ENCODE measurements at regions not wholly inside any gene's neighbourhood (a gene's known extent, or its start where the extent isn't known, plus 50 kb on each side); places are given as distances from the start of the nearest gene placed in this dataset.

DNA sequence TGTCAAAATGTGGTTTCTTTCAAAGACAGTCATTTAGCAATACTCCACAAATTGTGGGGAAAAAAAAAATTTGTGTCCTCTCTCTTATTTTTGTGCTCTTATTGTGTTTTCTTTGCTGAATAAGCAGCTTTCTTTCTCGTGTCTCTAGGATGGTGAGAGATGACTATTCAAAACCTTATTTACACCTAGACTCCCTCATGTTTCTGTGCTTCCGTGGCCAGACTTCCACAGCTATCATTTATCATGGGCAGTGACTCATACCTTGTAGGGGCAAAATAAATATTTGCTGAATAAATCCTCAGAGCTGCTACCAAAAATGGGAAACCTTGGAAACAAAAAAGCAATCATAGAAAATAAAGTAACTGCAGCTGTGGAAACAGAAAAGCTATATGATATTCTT lies 204.9 kb upstream of the MIR17HG start:
- Histone ChIP-seq H3K4me3 (ENCODE audit: low read length) (no peak overlapping the region), H3K36me3 (ENCODE audit: insufficient read depth, low read depth, low read length) (no peaks in the 10 kb centered on the region), H3K9me3 (ENCODE audit: insufficient read depth, low read depth, low read length) (no peaks in the 10 kb centered on the region), H3K27ac (ENCODE audit: low read length) (no peak overlapping the region), H3K4me1 (ENCODE audit: insufficient read depth, low read length) (peaks cover 10% of the 10 kb centered on the region; the same call in 1 of the 2 replicates), H3K9ac (ENCODE audit: low read depth, low read length) (no peak overlapping the region), H3K27me3 (ENCODE audit: insufficient read depth, low read length) (no peaks in the 10 kb centered on the region)

DNA sequence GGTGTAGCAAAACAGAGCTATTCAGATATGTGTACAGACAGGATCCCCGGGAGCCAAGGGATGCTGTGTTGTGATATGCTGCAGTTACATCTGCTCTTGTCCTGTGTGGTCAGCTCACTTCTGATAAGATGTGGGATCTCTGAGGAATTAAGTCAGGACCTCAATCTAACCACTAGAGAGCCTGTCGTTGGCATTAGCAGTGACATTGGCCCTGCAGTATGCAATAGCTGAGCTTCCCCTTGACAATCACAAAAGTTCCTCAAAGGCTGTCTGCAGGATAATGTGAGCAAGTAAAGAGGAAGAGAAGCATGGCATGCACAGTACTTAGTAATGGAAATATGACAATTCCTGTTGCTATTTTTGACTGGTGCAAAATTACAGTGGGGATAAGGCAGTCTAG lies 203.4 kb upstream of the MIR17HG start:
- no peak overlapping the region for H3K27ac ChIP-seq (ENCODE audit: low read length)
- H3K4me1 ChIP-seq (ENCODE audit: insufficient read depth, low read length), result no peaks in the 10 kb centered on the region; the same call in 1 of the 2 replicates

DNA sequence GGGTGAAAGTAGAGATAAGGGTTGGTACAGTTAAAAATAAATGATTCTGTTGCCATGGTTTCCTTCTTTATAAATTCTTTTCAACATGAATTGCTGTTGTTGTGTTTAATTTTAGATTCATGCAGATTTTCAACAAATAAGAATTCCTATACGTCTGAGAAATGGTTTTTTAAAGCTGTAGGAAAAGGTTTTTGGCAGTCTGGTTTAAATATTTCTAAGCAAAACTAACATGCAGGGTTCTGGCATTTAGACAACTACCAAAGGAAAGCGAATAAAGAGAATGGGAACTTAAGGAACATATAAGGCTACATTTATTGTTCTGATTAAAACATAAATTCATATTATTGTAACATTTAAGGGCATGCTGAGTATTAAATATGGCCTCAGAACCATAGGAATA lies 203.0 kb upstream of the MIR17HG start:
- Histone ChIP-seq H3K4me1 (ENCODE audit: insufficient read depth, low read length) (no peaks in the 10 kb centered on the region), H3K27me3 (ENCODE audit: insufficient read depth, low read length) (no peaks in the 10 kb centered on the region), H3K9me3 (ENCODE audit: insufficient read depth, low read depth, low read length) (no peaks in the 10 kb centered on the region), H3K9ac (ENCODE audit: low read depth, low read length) (no peak overlapping the region), H3K27ac (ENCODE audit: low read length) (no peak overlapping the region), H3K4me3 (ENCODE audit: low read length) (no peak overlapping the region), H3K36me3 (ENCODE audit: insufficient read depth, low read depth, low read length) (no peaks in the 10 kb centered on the region)

More for the DNA sequence above, 203.4 kb upstream of the MIR17HG start:
- H3K9ac ChIP-seq (ENCODE audit: low read depth, low read length), result no peak overlapping the region
- no peak overlapping the region for H3K4me3 ChIP-seq (ENCODE audit: low read length)
- H3K27me3 ChIP-seq (ENCODE audit: insufficient read depth, low read length), result no peaks in the 10 kb centered on the region
- H3K36me3 ChIP-seq (ENCODE audit: insufficient read depth, low read depth, low read length), result no peaks in the 10 kb centered on the region
- no peaks in the 10 kb centered on the region for H3K9me3 ChIP-seq (ENCODE audit: insufficient read depth, low read depth, low read length)

DNA sequence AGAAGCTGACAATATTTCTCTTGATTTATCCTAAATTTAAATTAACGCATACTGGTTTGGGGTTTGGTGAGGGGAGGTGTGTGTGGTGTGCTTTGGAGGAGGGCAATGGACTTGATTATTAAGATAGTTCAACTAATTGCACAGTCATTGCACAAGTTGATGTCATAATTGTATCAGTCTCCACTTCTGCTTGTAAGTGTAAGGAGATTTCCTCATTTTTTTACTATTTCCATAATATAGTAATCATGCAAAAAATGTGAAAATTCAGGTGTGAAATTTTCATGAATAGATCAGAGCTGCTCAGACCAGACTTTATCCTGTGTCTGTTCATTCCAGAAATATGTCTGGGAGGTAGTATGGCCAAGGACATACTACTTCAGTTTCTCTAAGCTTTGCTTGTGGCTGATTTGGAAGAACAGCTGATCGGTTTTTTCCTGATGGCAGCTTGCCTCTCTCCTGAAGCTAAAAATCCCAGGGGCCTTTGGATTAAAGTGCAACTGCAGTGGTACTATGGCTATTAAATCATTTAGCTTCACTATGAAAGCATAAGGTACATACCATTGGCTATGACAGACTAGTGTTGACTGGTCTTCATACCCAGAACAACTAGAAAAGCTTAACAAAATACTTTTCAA lies 201.8 kb upstream of the MIR17HG start:
- Histone ChIP-seq H3K4me3 (ENCODE audit: low read length) (no peak overlapping the region), H3K36me3 (ENCODE audit: insufficient read depth, low read depth, low read length) (no peaks in the 10 kb centered on the region), H3K9ac (ENCODE audit: low read depth, low read length) (no peak overlapping the region), H3K27me3 (ENCODE audit: insufficient read depth, low read length) (no peaks in the 10 kb centered on the region), H3K27ac (ENCODE audit: low read length) (no peak overlapping the region), H3K9me3 (ENCODE audit: insufficient read depth, low read depth, low read length) (no peaks in the 10 kb centered on the region), H3K4me1 (ENCODE audit: insufficient read depth, low read length) (no peaks in the 10 kb centered on the region)

DNA sequence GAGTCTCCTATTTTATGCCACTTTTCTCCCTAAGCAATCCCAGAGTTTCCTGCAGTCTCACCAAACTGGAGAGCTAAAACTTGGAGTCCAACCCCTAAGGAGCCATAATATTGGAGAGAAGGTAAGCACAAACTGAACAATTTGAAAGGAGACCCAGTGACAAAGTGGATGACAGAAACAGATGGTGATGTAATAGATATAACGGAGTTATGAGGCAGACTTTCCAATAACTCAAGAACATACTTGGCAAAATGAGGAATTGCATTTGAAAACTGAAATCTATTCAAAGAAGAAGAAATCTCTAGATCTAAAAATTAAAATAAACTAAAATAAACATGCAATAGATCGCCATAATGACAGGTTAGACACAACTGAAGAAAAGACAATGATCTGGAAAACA lies 200.9 kb upstream of the MIR17HG start:
- no peaks in the 10 kb centered on the region for H3K9me3 ChIP-seq (ENCODE audit: insufficient read depth, low read depth, low read length)
- H3K27ac ChIP-seq (ENCODE audit: low read length), result no peak overlapping the region
- H3K9ac ChIP-seq (ENCODE audit: low read depth, low read length), result no peak overlapping the region
- H3K4me1 ChIP-seq (ENCODE audit: insufficient read depth, low read length), result no peaks in the 10 kb centered on the region
- H3K36me3 ChIP-seq (ENCODE audit: insufficient read depth, low read depth, low read length), result no peaks in the 10 kb centered on the region
- H3K27me3 ChIP-seq (ENCODE audit: insufficient read depth, low read length), result no peaks in the 10 kb centered on the region
- no peak overlapping the region for H3K4me3 ChIP-seq (ENCODE audit: low read length)

DNA sequence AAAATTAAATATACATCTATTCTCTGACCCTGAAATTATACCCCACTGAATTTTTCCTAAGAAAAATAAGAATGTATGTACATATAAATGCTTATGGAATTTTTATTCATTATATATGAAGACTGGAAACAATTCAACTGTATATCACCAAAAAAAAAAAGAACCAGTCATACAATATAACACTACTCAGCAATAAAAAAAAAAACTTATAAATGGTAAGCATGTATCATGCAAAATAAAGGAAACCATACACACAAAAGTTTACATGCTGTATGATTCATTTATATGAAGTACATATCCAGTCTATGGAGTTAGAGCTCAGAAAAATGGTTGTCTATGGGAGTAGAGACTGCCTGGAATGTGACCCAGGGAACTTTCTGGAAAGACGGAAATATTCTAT lies 199.4 kb upstream of the MIR17HG start:
- H3K4me3 ChIP-seq (ENCODE audit: low read length), result no peak overlapping the region
- H3K4me1 ChIP-seq (ENCODE audit: insufficient read depth, low read length), result no peaks in the 10 kb centered on the region
- no peaks in the 10 kb centered on the region for H3K27me3 ChIP-seq (ENCODE audit: insufficient read depth, low read length)
- no peaks in the 10 kb centered on the region for H3K36me3 ChIP-seq (ENCODE audit: insufficient read depth, low read depth, low read length)
- H3K9me3 ChIP-seq (ENCODE audit: insufficient read depth, low read depth, low read length), result no peaks in the 10 kb centered on the region
- H3K27ac ChIP-seq (ENCODE audit: low read length), result no peak overlapping the region
- no peak overlapping the region for H3K9ac ChIP-seq (ENCODE audit: low read depth, low read length)

DNA sequence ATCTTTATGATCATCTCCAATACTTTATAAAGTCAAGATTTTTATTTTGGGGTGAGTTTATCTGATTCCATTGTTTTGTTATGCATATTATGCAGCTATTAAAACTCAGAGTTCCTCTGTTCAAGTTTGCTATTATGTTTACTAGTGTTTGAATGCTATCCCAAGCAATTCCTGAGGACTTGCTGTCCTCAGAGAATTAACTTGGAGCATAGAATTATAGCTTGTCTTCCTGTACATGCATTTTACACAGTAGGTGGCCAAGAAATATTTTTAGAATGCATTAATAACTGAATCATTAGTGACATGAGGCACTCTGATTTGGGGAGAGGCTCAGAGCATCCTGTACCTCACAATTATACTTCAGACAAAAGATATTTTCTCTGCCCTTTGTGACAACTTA lies 195.6 kb upstream of the MIR17HG start:
- Histone ChIP-seq H3K4me1 (ENCODE audit: insufficient read depth, low read length) (peaks cover 16% of the 10 kb centered on the region), H3K27me3 (ENCODE audit: insufficient read depth, low read length) (no peaks in the 10 kb centered on the region), H3K4me3 (ENCODE audit: low read length) (no peak overlapping the region), H3K9me3 (ENCODE audit: insufficient read depth, low read depth, low read length) (no peaks in the 10 kb centered on the region), H3K9ac (ENCODE audit: low read depth, low read length) (no peak overlapping the region), H3K27ac (ENCODE audit: low read length) (no peak overlapping the region), H3K36me3 (ENCODE audit: insufficient read depth, low read depth, low read length) (no peaks in the 10 kb centered on the region)

DNA sequence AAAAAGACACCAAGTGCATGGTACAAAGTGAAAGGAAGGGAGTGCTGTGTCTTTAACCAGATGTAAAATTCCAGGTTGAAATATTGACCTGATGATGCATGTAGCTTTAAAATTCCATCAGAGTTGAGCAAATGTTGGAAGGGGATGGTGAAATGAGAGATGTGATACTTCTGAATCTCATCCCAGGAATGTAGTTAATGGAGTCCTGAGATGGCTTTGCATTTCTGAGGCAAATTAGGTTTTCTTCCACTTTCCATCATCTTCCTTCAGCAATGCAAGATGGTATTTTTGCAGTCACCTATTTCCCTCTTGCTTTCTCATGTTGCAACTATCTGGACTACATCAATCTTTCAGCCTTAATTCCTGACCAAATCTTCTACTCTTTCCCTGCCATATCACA lies 194.1 kb upstream of the MIR17HG start:
- Histone ChIP-seq H3K4me1 (ENCODE audit: insufficient read depth, low read length) (peaks cover 16% of the 10 kb centered on the region), H3K27ac (ENCODE audit: low read length) (no peak overlapping the region), H3K27me3 (ENCODE audit: insufficient read depth, low read length) (no peaks in the 10 kb centered on the region), H3K4me3 (ENCODE audit: low read length) (no peak overlapping the region), H3K9me3 (ENCODE audit: insufficient read depth, low read depth, low read length) (no peaks in the 10 kb centered on the region), H3K9ac (ENCODE audit: low read depth, low read length) (no peak overlapping the region), H3K36me3 (ENCODE audit: insufficient read depth, low read depth, low read length) (no peaks in the 10 kb centered on the region)

DNA sequence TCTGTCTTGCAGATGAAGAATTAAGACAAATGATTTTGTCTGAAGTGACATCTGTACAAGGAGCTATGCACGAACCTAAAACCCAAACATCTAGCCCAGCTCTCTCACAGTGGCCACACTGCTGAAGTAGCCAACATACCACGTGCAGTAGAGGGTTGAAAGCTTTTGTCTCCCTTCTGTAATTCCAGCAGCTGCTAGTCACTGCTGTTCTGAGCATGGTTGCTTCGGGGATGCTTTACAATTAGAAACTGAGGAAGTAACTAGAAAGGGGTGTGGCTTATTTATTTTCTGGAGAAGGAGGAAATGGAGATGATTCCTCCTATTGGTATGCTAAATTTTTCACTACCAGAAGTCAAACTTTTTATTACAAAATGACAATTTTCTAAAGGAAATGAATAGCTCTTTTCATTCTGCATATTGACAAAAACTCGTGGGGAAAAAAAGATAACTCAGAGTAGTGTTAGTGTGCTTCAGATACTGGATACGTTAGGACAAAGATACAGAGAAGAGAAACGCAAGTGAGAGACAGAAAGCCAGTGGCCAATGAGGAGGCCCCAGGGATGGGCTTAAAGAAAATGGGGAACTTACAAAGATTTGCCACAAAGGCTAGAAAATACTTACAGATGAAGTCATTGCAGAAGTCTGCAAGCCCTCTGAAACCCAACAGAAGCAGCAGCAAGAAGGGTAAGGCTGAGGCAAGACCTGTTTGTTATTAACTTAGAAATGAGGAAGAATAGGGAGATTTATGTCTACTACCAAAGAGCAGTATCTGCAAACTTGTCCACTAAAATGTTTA lies 192.7 kb upstream of the MIR17HG start:
- no peak overlapping the region for H3K27ac ChIP-seq (ENCODE audit: low read length)
- H3K4me1 ChIP-seq (ENCODE audit: insufficient read depth, low read length), result peaks cover 16% of the 10 kb centered on the region
- H3K9me3 ChIP-seq (ENCODE audit: insufficient read depth, low read depth, low read length), result no peaks in the 10 kb centered on the region
- no peak overlapping the region for H3K4me3 ChIP-seq (ENCODE audit: low read length)
- H3K36me3 ChIP-seq (ENCODE audit: insufficient read depth, low read depth, low read length), result no peaks in the 10 kb centered on the region
- H3K9ac ChIP-seq (ENCODE audit: low read depth, low read length), result no peak overlapping the region
- no peaks in the 10 kb centered on the region for H3K27me3 ChIP-seq (ENCODE audit: insufficient read depth, low read length)

DNA sequence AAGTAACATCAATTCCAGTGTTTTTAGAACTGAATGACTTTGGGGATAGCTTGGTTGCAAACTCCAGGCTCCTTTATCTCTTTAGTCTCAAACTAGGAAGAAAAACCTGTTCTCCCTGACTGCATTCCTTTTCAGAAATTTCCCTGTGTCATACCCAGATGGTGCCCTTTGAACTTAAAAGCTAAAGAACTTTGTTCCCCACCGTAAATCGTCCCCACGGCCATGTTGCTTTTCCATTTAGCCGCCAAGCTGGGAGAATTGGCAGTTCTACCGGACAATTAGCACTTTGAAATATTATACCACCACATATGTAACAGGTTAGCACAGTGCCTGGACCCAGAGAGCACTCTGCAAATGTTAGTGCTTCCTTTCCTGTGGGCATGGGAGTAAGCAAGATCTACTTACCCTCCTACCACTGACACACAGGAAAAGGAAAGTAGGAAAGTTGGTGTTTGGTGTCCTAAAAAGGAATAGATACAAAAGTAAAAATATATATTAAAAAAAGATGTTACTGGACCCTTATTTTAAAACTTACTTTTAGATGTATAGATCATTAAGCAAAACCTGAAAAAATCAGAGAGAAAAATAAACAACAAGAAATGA lies 191.9 kb upstream of the MIR17HG start:
- Histone ChIP-seq H3K4me1 (ENCODE audit: insufficient read depth, low read length) (peaks cover 16% of the 10 kb centered on the region), H3K36me3 (ENCODE audit: insufficient read depth, low read depth, low read length) (no peaks in the 10 kb centered on the region), H3K9ac (ENCODE audit: low read depth, low read length) (no peak overlapping the region), H3K9me3 (ENCODE audit: insufficient read depth, low read depth, low read length) (no peaks in the 10 kb centered on the region), H3K27ac (ENCODE audit: low read length) (no peak overlapping the region), H3K27me3 (ENCODE audit: insufficient read depth, low read length) (no peaks in the 10 kb centered on the region), H3K4me3 (ENCODE audit: low read length) (no peak overlapping the region)

DNA sequence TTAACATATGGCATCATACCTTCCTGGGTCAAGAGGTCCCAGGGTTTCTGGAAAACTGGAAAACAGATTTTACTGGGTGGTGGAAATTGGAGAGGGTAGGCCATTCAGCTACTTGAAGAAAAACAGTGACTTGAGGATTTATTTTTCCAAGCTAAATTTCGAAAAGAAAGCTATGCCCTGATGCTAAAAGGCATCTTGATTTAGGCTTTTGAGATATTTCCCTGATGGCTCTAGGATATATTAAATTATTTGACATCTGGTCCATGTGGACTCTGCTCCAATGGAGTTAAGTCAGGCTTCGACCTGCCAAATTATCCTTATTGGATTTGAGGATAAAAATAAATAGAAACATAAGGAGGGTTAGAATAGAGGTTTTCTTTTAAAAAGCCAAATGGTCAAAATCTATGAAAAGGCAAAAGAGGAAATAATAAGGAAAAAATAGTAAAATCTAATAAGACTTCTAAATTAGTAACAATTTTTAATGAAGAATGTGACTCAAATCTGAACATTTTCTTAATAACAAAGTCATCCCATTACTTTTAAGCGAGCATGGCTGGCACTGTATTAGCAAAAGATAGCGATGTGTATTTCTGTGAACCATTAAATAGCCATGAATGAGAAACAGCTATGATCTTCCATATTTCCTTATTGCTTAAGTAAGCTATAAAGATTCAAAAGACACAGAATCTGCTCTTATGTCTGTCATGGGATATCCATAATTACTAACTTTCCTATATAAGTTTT lies 190.0 kb upstream of the MIR17HG start:
- H3K27ac ChIP-seq (ENCODE audit: low read length), result no peak overlapping the region
- no peaks in the 10 kb centered on the region for H3K36me3 ChIP-seq (ENCODE audit: insufficient read depth, low read depth, low read length)
- H3K9me3 ChIP-seq (ENCODE audit: insufficient read depth, low read depth, low read length), result no peaks in the 10 kb centered on the region
- H3K27me3 ChIP-seq (ENCODE audit: insufficient read depth, low read length), result no peaks in the 10 kb centered on the region
- no peak overlapping the region for H3K4me3 ChIP-seq (ENCODE audit: low read length)
- no peak overlapping the region for H3K9ac ChIP-seq (ENCODE audit: low read depth, low read length)
- H3K4me1 ChIP-seq (ENCODE audit: insufficient read depth, low read length), result peaks cover 16% of the 10 kb centered on the region
